ENCODE measurements at regions not wholly inside any gene's neighbourhood (a gene's known extent, or its start where the extent isn't known, plus 50 kb on each side); places are given as distances from the start of the nearest gene placed in this dataset.

DNA sequence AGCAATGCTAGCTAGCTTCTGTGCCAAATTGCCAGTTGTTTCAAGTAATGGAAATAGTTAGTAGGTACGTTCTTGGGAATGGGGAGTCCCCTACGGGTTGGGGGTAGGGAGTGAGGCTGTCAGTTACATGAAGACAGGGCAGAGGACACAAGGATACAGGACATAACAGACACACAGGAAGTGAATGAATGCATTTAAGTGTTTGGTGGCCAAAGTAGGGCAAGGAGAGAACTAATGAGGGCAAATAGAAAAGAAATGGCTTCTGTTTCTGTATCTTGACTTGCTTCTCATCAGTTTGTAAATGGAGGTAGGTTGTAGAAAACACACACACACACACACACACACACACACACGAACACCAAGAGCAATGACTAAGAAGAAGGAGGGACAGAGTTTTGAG lies 142.2 kb downstream of the S1PR1 start:
- DNase-seq: no peak
- no peak for TF ChIP-seq POLR2AphosphoS5 (IDR thresholded peaks at IDR 0.05)
- TF ChIP-seq EP300 (IDR thresholded peaks at IDR 0.05): no peak
- TF ChIP-seq, protein P1, sequence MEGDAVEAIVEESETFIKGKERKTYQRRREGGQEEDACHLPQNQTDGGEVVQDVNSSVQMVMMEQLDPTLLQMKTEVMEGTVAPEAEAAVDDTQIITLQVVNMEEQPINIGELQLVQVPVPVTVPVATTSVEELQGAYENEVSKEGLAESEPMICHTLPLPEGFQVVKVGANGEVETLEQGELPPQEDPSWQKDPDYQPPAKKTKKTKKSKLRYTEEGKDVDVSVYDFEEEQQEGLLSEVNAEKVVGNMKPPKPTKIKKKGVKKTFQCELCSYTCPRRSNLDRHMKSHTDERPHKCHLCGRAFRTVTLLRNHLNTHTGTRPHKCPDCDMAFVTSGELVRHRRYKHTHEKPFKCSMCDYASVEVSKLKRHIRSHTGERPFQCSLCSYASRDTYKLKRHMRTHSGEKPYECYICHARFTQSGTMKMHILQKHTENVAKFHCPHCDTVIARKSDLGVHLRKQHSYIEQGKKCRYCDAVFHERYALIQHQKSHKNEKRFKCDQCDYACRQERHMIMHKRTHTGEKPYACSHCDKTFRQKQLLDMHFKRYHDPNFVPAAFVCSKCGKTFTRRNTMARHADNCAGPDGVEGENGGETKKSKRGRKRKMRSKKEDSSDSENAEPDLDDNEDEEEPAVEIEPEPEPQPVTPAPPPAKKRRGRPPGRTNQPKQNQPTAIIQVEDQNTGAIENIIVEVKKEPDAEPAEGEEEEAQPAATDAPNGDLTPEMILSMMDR (IDR thresholded peaks at IDR 0.05): no peak
- no peak for TF ChIP-seq POLR2A (IDR thresholded peaks at IDR 0.05)
- no peaks in the 10 kb centered on the region for H3K36me3 ChIP-seq
- 80 to 86% (median 85%) methylated on average over 3 of the region's 3 CpGs for WGBS, 5 donors
- no peaks in the 10 kb centered on the region for H3K9me3 ChIP-seq
- no peak overlapping the region for H3K4me3 ChIP-seq
- no peaks in the 10 kb centered on the region for H3K4me1 ChIP-seq
- no peak overlapping the region for H3K27ac ChIP-seq
- intact Hi-C loops (cut with DNase I; ENCODE audit: low total_unique reads): no loop called here
- H3K27me3 ChIP-seq: no peaks in the 10 kb centered on the region

GRCh38 chr1:101379950-101380349 lies 143.1 kb downstream of the S1PR1 start:
- no peaks in the 10 kb centered on the region for H3K27me3 ChIP-seq
- WGBS, 5 donors: 75 to 87% (median 78%) methylated on average over 2 of the region's 2 CpGs
- H3K4me3 ChIP-seq: no peak overlapping the region
- no peaks in the 10 kb centered on the region for H3K4me1 ChIP-seq
- intact Hi-C loops (cut with DNase I; ENCODE audit: low total_unique reads): no loop called here
- H3K36me3 ChIP-seq: no peaks in the 10 kb centered on the region
- no peak overlapping the region for H3K27ac ChIP-seq
- TF ChIP-seq POLR2AphosphoS5 (IDR thresholded peaks at IDR 0.05): no peak
- TF ChIP-seq POLR2A (IDR thresholded peaks at IDR 0.05): no peak
- no peak for TF ChIP-seq EP300 (IDR thresholded peaks at IDR 0.05)
- TF ChIP-seq, protein P1 (IDR thresholded peaks at IDR 0.05): no peak
- no peak for DNase-seq
- no peaks in the 10 kb centered on the region for H3K9me3 ChIP-seq

DNA sequence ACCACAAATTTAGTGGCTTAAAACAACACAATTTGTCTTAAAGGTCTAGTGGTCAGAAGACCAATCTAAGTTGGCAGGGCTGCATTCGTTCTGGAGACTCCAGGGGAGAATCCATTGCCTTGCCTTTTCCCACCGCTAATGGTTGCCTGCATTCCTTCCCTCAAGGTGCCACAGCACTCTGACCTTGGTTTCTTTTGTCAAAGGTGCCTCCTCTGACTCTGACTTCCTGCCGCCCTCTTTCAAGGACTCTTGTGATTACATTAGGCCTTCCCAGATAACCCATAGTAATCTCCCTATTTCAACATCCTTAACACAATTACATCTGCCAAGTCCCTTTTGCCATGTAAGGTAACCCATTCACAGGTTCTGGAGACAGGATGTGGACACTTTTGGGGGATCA lies 145.3 kb downstream of the S1PR1 start:
- no peaks in the 10 kb centered on the region for H3K4me1 ChIP-seq
- no peak overlapping the region for H3K4me3 ChIP-seq
- H3K36me3 ChIP-seq: no peaks in the 10 kb centered on the region
- peak in 1 of 2 donors; percentile 16 for DNase-seq
- H3K9me3 ChIP-seq: no peaks in the 10 kb centered on the region
- H3K27ac ChIP-seq: no peak overlapping the region
- no peaks in the 10 kb centered on the region for H3K27me3 ChIP-seq
- intact Hi-C loops (cut with DNase I; ENCODE audit: low total_unique reads): no loop called here
- 19 to 71% (median 32%) methylated on average over 3 of the region's 3 CpGs for WGBS, 5 donors
- TF ChIP-seq POLR2AphosphoS5 (IDR thresholded peaks at IDR 0.05) (no peak), POLR2A (IDR thresholded peaks at IDR 0.05) (no peak), EP300 (IDR thresholded peaks at IDR 0.05) (no peak)

DNA sequence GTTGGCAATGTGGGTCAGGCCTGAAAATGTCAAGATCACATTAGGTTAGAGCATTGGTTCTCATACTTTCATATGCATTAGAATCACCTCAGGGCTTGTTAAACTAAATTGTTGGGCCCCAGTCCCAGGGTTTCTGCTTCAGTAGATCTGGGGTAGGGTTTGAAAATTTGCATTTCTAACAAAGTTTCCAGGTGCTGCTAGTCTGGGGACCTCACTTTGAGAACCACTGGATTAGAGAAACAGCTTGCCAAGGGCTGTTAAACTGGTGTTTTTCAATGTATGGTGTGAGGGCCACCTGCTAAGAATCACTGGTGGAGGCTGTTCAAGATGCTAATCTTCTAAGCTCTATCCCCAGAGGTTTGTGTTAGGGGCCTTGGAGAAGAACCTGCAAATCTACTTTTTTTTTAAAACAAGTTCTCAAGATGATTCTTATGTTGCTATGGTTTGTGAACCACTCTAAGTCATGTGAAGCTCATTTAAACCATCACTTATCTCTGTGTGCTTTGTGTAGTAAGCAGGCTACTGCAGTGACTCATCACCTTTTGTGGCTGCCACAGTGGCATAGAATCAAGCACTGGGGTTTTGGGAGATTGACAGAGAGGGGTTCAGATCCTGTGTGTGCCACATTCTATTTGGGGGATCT lies 152.2 kb downstream of the S1PR1 start:
- Histone ChIP-seq H3K4me1 (no peaks in the 10 kb centered on the region), H3K27ac (no peak overlapping the region), H3K36me3 (no peaks in the 10 kb centered on the region), H3K27me3 (no peaks in the 10 kb centered on the region), H3K9me3 (no peaks in the 10 kb centered on the region), H3K4me3 (no peak overlapping the region)
- DNase-seq: no peak
- TF ChIP-seq POLR2AphosphoS5 (IDR thresholded peaks at IDR 0.05) (no peak), EP300 (IDR thresholded peaks at IDR 0.05) (no peak), POLR2A (IDR thresholded peaks at IDR 0.05) (no peak)
- TF ChIP-seq, protein P1 (IDR thresholded peaks at IDR 0.05): no peak
- intact Hi-C loops (cut with DNase I; ENCODE audit: low total_unique reads): no loop called here

- Histone ChIP-seq H3K9me3 (no peaks in the 10 kb centered on the region), H3K27ac (no peak overlapping the region), H3K4me1 (no peaks in the 10 kb centered on the region), H3K36me3 (no peaks in the 10 kb centered on the region), H3K27me3 (no peaks in the 10 kb centered on the region), H3K4me3 (no peak overlapping the region)
- 47 to 55% (median 54%) methylated on average over 2 of the region's 2 CpGs for WGBS, 5 donors
- intact Hi-C loops (cut with DNase I; ENCODE audit: low total_unique reads): no loop called here
- no peak for TF ChIP-seq POLR2AphosphoS5 (IDR thresholded peaks at IDR 0.05)
- TF ChIP-seq POLR2A (IDR thresholded peaks at IDR 0.05): no peak
- TF ChIP-seq, protein P1 (IDR thresholded peaks at IDR 0.05): no peak
- no peak for TF ChIP-seq EP300 (IDR thresholded peaks at IDR 0.05)
- DNase-seq: no peak
Measured at GRCh38 chr1:101389547-101389929, 152.7 kb downstream of the S1PR1 start.
